ENCODE measurements at regions not wholly inside any gene's neighbourhood (a gene's known extent, or its start where the extent isn't known, plus 50 kb on each side); places are given as distances from the start of the nearest gene placed in this dataset.

GRCh38 chr3:95886616-95887015, 927.8 kb upstream of the EPHA6 start:
- no peak overlapping the region for H3K4me3 ChIP-seq (ENCODE audit: low read depth, low read length)
- H3K36me3 ChIP-seq (ENCODE audit: control insufficient read depth, insufficient read depth, low read length): no peaks in the 10 kb centered on the region
- TF ChIP-seq CTCF (IDR thresholded peaks at IDR 0.05; ENCODE audit: insufficient read depth, low read depth, low read length): no peak
- H3K27me3 ChIP-seq (ENCODE audit: control insufficient read depth, insufficient read depth, low read length): no peaks in the 10 kb centered on the region
- POLR2A ChIA-PET: no interaction called here
- CTCF ChIA-PET: no interaction called here
- DNase-seq (ENCODE audit: low read depth): no peak

- POLR2A ChIA-PET: no interaction called here
- H3K27me3 ChIP-seq (ENCODE audit: control insufficient read depth, insufficient read depth, low read length): no peaks in the 10 kb centered on the region
- no peak for TF ChIP-seq CTCF (IDR thresholded peaks at IDR 0.05; ENCODE audit: insufficient read depth, low read depth, low read length)
- H3K4me3 ChIP-seq (ENCODE audit: low read depth, low read length): no peak overlapping the region
- CTCF ChIA-PET: no interaction called here
- DNase-seq (ENCODE audit: low read depth): no peak
- H3K36me3 ChIP-seq (ENCODE audit: control insufficient read depth, insufficient read depth, low read length): no peaks in the 10 kb centered on the region
These were observed 927.3 kb upstream of the EPHA6 start for GRCh38 chr3:95887114-95887513.

GRCh38 chr3:95894820-95895219, 919.6 kb upstream of the EPHA6 start:
- POLR2A ChIA-PET: no interaction called here
- TF ChIP-seq CTCF (IDR thresholded peaks at IDR 0.05; ENCODE audit: insufficient read depth, low read depth, low read length): no peak
- Histone ChIP-seq H3K36me3 (ENCODE audit: control insufficient read depth, insufficient read depth, low read length) (no peaks in the 10 kb centered on the region), H3K4me3 (ENCODE audit: low read depth, low read length) (no peak overlapping the region), H3K27me3 (ENCODE audit: control insufficient read depth, insufficient read depth, low read length) (no peaks in the 10 kb centered on the region)
- no peak for DNase-seq (ENCODE audit: low read depth)
- CTCF ChIA-PET: no interaction called here

GRCh38 chr3:95899494-95899893, 914.9 kb upstream of the EPHA6 start:
- POLR2A ChIA-PET: no interaction called here
- DNase-seq (ENCODE audit: low read depth): no peak

GRCh38 chr3:95899911-95900310, 914.5 kb upstream of the EPHA6 start:
- no peak overlapping the region for H3K4me3 ChIP-seq (ENCODE audit: low read depth, low read length)
- TF ChIP-seq CTCF (IDR thresholded peaks at IDR 0.05; ENCODE audit: insufficient read depth, low read depth, low read length): no peak
- ChIA-PET POLR2A (no interaction called here), CTCF (no interaction called here)
- DNase-seq (ENCODE audit: low read depth): no peak
- H3K36me3 ChIP-seq (ENCODE audit: control insufficient read depth, insufficient read depth, low read length): no peaks in the 10 kb centered on the region
- H3K27me3 ChIP-seq (ENCODE audit: control insufficient read depth, insufficient read depth, low read length): no peaks in the 10 kb centered on the region

More at GRCh38 chr3:95899494-95899893, 914.9 kb upstream of the EPHA6 start:
- Histone ChIP-seq H3K36me3 (ENCODE audit: control insufficient read depth, insufficient read depth, low read length) (no peaks in the 10 kb centered on the region), H3K27me3 (ENCODE audit: control insufficient read depth, insufficient read depth, low read length) (no peaks in the 10 kb centered on the region), H3K4me3 (ENCODE audit: low read depth, low read length) (no peak overlapping the region)
- no peak for TF ChIP-seq CTCF (IDR thresholded peaks at IDR 0.05; ENCODE audit: insufficient read depth, low read depth, low read length)
- CTCF ChIA-PET: no interaction called here

All from BJ (cell line).